ENCODE measurements at regions not wholly inside any gene's neighbourhood (a gene's known extent, or its start where the extent isn't known, plus 50 kb on each side); places are given as distances from the start of the nearest gene placed in this dataset.
"Not testable (repeated sequence)": the region's sequence is repeated elsewhere in the genome, so short reads cannot be mapped to it uniquely, and the experiment has no call there.

GRCh38 chr2:195333869-195334268 is 323.2 kb upstream of the SLC39A10 start:
- Histone ChIP-seq H3K4me1 (no peaks in the 10 kb centered on the region), H3K27ac (no peak overlapping the region), H3K9me3 (no peaks in the 10 kb centered on the region), H3K36me3 (no peaks in the 10 kb centered on the region), H3K4me3 (no peak overlapping the region), H3K27me3 (no peaks in the 10 kb centered on the region)
- no peak for DNase-seq
- TF ChIP-seq, protein P1, sequence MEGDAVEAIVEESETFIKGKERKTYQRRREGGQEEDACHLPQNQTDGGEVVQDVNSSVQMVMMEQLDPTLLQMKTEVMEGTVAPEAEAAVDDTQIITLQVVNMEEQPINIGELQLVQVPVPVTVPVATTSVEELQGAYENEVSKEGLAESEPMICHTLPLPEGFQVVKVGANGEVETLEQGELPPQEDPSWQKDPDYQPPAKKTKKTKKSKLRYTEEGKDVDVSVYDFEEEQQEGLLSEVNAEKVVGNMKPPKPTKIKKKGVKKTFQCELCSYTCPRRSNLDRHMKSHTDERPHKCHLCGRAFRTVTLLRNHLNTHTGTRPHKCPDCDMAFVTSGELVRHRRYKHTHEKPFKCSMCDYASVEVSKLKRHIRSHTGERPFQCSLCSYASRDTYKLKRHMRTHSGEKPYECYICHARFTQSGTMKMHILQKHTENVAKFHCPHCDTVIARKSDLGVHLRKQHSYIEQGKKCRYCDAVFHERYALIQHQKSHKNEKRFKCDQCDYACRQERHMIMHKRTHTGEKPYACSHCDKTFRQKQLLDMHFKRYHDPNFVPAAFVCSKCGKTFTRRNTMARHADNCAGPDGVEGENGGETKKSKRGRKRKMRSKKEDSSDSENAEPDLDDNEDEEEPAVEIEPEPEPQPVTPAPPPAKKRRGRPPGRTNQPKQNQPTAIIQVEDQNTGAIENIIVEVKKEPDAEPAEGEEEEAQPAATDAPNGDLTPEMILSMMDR (IDR thresholded peaks at IDR 0.05): no peak
- intact Hi-C loops (cut with DNase I; ENCODE audit: low total_unique reads): no loop called here

DNA sequence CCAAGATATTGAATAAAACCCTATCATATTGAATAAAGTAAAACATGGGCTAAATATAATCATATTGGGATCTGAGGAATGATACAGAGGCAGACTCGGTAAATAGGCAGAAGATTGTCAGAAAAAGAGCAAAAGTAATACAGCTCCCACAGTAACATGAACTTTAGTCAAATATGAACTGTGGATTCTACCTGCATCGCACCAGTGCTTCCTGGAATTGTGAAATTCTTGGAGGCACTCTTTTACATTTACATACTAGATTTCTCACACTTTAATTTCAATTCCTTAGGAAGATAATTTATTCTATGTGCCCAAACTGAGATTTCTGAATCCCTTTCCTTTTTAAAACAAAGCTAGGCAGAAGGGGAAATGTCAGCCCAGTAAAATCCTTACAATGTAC is 325.1 kb upstream of the SLC39A10 start:
- no peaks in the 10 kb centered on the region for H3K9me3 ChIP-seq
- H3K36me3 ChIP-seq: no peaks in the 10 kb centered on the region
- H3K27ac ChIP-seq: no peak overlapping the region
- DNase-seq: no peak
- no peaks in the 10 kb centered on the region for H3K27me3 ChIP-seq
- TF ChIP-seq, protein P1 (IDR thresholded peaks at IDR 0.05): no peak
- intact Hi-C loops (cut with DNase I; ENCODE audit: low total_unique reads): no loop called here
- H3K4me1 ChIP-seq: no peaks in the 10 kb centered on the region
- H3K4me3 ChIP-seq: no peak overlapping the region

DNA sequence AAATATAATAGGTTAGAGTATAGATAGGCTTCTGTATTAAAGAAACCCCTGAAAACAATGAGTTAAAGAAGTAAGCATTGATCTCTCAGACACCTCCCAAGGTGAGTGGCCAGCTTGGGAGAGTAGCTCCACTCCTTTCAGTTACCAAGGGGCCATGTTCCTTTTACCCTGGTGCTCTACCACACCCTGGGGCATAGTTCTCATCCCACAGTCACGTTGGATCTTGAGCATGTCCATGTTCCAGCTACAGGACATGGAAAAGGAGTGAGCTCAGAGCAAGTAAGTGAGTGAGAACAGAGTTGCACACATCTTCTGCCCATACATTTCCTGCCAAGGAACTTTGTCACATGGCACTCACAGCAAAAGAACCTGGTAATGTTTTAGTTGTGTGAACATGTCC is 325.9 kb upstream of the SLC39A10 start:
- Histone ChIP-seq H3K27me3 (no peaks in the 10 kb centered on the region), H3K4me1 (no peaks in the 10 kb centered on the region), H3K27ac (no peak overlapping the region), H3K4me3 (no peak overlapping the region), H3K9me3 (no peaks in the 10 kb centered on the region), H3K36me3 (no peaks in the 10 kb centered on the region)
- TF ChIP-seq, protein P1 (IDR thresholded peaks at IDR 0.05): no peak
- DNase-seq: no peak
- intact Hi-C loops (cut with DNase I; ENCODE audit: low total_unique reads): no loop called here

GRCh38 chr2:195330513-195330956 is 326.5 kb upstream of the SLC39A10 start:
- TF ChIP-seq, protein P1 (IDR thresholded peaks at IDR 0.05): no peak
- intact Hi-C loops (cut with DNase I; ENCODE audit: low total_unique reads): no loop called here
- H3K4me1 ChIP-seq: no peaks in the 10 kb centered on the region
- no peak overlapping the region for H3K27ac ChIP-seq
- H3K27me3 ChIP-seq: no peaks in the 10 kb centered on the region
- no peak overlapping the region for H3K4me3 ChIP-seq
- no peaks in the 10 kb centered on the region for H3K9me3 ChIP-seq
- H3K36me3 ChIP-seq: no peaks in the 10 kb centered on the region
- DNase-seq: no peak

- H3K27ac ChIP-seq; H3K4me3 ChIP-seq; H3K9me3 ChIP-seq; DNase-seq; H3K36me3 ChIP-seq; intact Hi-C loops (cut with DNase I; ENCODE audit: low total_unique reads); H3K4me1 ChIP-seq; H3K27me3 ChIP-seq: not testable (repeated sequence)
Observed at GRCh38 chr2:195329784-195330183, 327.2 kb upstream of the SLC39A10 start.

- no peak for DNase-seq
- intact Hi-C loops (cut with DNase I; ENCODE audit: low total_unique reads): no loop called here
- H3K4me3 ChIP-seq: no peak overlapping the region
- TF ChIP-seq, protein P1 (IDR thresholded peaks at IDR 0.05): no peak
- H3K9me3 ChIP-seq: no peaks in the 10 kb centered on the region
- no peaks in the 10 kb centered on the region for H3K4me1 ChIP-seq
- H3K36me3 ChIP-seq: no peaks in the 10 kb centered on the region
- no peak overlapping the region for H3K27ac ChIP-seq
- H3K27me3 ChIP-seq: no peaks in the 10 kb centered on the region
Observed at GRCh38 chr2:195326537-195326936, 330.5 kb upstream of the SLC39A10 start.

Measured in tibial artery (tissue), 4 donors.